Activated naive CD4-positive, alpha-beta T cell treated with anti-CD3 and anti-CD28 coated beads for 36 hours (primary cell): ENCODE measurements at regions not wholly inside any gene's neighbourhood (a gene's known extent, or its start where the extent isn't known, plus 50 kb on each side); places are given as distances from the start of the nearest gene placed in this dataset.
"Not testable (repeated sequence)": the region's sequence is repeated elsewhere in the genome, so short reads cannot be mapped to it uniquely, and the experiment has no call there.

Experiments
- CTCF ChIA-PET: fragments of 350-600 bp; sonication (Branson Sonifier 250); formaldehyde crosslinking; loops from one replicate; lab custom pipeline; 2021; ENCODE audit warnings: antibody characterized with exemption; lab: Charles Lee
- DNase-seq: peaks from one replicate; pipeline ENCODE4 v3.0.0-alpha.2; 2020
- H3K27ac Mint-ChIP-seq: one replicate; pipeline ENCODE4 v1.8.0; 2021; ENCODE audit warnings: mild to moderate bottlenecking, mixed read lengths
- H3K27me3 Mint-ChIP-seq: one replicate; pipeline ENCODE4 v1.8.0; 2021; ENCODE audit warnings: low read depth, mixed read lengths
- H3K36me3 Mint-ChIP-seq: one replicate; pipeline ENCODE4 v1.8.0; 2021; ENCODE audit warnings: low read depth, mixed read lengths
- H3K4me1 Mint-ChIP-seq: one replicate; pipeline ENCODE4 v1.8.0; 2021; ENCODE audit warnings: low read depth, mixed read lengths
- H3K4me3 Mint-ChIP-seq: one replicate; pipeline ENCODE4 v1.8.0; 2021; ENCODE audit warnings: mild to moderate bottlenecking, moderate library complexity, mixed read lengths
- H3K9me3 Mint-ChIP-seq: one replicate; pipeline ENCODE4 v1.8.0; 2021; ENCODE audit warnings: mixed read lengths
- intact Hi-C: fragments of 100-400 bp; cut with micrococcal nuclease; formaldehyde crosslinking; loops from one replicate; pipeline ENCODE4 v1.15.1; 2023

DNA sequence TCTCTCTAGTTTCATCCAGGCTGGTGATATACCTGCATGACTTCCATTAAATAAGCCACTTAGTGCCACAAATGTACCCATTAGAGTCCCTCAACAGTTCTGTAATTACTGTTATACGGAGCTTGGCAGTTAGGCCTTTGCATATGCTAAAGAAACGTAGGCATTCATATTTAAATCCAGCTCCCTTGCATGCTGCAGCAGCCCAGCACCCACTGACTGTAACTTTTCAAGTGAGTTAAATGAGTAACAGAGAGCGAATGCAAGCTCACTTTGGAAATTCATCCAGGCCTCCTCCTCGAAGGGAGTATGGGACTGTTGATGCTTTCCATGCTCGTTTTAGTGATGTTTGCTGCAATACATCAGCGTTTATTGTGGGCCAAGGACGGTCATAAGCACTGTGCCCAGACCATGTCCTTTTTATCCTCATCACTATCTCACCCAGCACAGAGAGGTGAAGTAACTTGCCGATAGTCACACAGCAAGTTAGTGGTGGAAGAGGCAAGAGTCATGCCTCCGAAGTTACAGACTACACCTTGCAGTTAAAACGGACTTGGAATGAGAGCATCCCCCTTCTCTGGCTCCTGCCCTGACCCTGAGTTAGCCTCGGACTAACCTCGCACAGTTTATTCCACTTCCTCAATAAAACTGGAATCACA, 179.4 kb upstream of the PDE10A start:
- DNase-seq: no peak
- intact Hi-C loops: no loop called here
- H3K27ac Mint-ChIP-seq: no peak overlapping the region
- H3K27me3 Mint-ChIP-seq: peaks cover 42% of the 10 kb centered on the region
- CTCF ChIA-PET: interaction anchor here (0.5 to 1.1 kb wide), 3 partner anchors 8 to 280 kb away, joined by 3 to 6 read pairs (median 3); no protein-coding TSS in a partner anchor
- no peaks in the 10 kb centered on the region for H3K4me1 Mint-ChIP-seq
- no peaks in the 10 kb centered on the region for H3K9me3 Mint-ChIP-seq
- H3K36me3 Mint-ChIP-seq: no peaks in the 10 kb centered on the region
- no peak overlapping the region for H3K4me3 Mint-ChIP-seq

- H3K4me3 Mint-ChIP-seq: no peak overlapping the region
- DNase-seq: no peak
- H3K9me3 Mint-ChIP-seq: no peaks in the 10 kb centered on the region
- H3K36me3 Mint-ChIP-seq: no peaks in the 10 kb centered on the region
- no peaks in the 10 kb centered on the region for H3K4me1 Mint-ChIP-seq
- peaks cover 35% of the 10 kb centered on the region for H3K27me3 Mint-ChIP-seq
- CTCF ChIA-PET: interaction anchor here (0.8 to 1.1 kb wide), 2 partner anchors 9 to 112 kb away, joined by 3 to 6 read pairs; no protein-coding TSS in a partner anchor
- no peak overlapping the region for H3K27ac Mint-ChIP-seq
- intact Hi-C loops: no loop called here
Observed at GRCh38 chr6:165841153-165841558, 178.1 kb upstream of the PDE10A start.

GRCh38 chr6:165837948-165838745, 175.1 kb upstream of the PDE10A start:
- Mint-ChIP-seq H3K4me1 (no peaks in the 10 kb centered on the region), H3K36me3 (no peaks in the 10 kb centered on the region), H3K27me3 (peaks cover 30% of the 10 kb centered on the region), H3K9me3 (no peaks in the 10 kb centered on the region), H3K27ac (no peak overlapping the region), H3K4me3 (no peak overlapping the region)
- DNase-seq: no peak
- CTCF ChIA-PET: interaction anchor here (0.6 kb wide), 1 partner anchor 329 kb away, joined by 4 read pairs; the partner anchor contains the start of gene TBXT
- intact Hi-C loops: no loop called here

- H3K9me3 Mint-ChIP-seq, H3K36me3 Mint-ChIP-seq, intact Hi-C loops, H3K4me3 Mint-ChIP-seq, H3K27ac Mint-ChIP-seq, DNase-seq: not testable (repeated sequence)
- peaks cover 10% of the 10 kb centered on the region for H3K4me1 Mint-ChIP-seq
- peaks cover 27% of the 10 kb centered on the region for H3K27me3 Mint-ChIP-seq
- CTCF ChIA-PET: interaction anchor here (0.6 kb wide), 1 partner anchor 397 kb away, joined by 3 read pairs; no protein-coding TSS in a partner anchor
Observed at GRCh38 chr6:165836648-165837047, 173.6 kb upstream of the PDE10A start.

DNA sequence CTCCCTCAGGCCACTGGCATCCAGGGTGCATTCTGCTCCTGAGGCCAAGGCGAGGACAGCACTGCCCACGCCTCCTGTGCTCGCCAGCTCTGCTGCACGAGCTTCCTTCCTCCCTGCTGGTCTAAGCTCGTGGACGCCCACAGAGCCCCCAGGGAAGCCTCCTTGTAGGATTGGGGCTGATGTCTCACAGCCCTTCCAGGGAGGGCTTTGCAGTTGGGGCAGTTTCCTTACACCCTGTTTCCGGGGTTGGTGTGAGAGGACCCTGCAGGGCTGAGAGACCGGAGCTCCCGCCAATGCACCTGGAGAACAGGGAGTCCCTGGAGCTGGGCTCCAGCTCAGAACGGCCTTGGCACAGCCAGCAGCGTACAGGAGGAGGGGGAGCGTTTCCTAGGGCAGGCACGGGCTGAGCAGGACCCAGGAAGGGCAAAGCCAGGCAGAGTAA, 172.4 kb upstream of the PDE10A start:
- Mint-ChIP-seq H3K9me3 (no peaks in the 10 kb centered on the region), H3K4me1 (peaks cover 11% of the 10 kb centered on the region), H3K36me3 (no peaks in the 10 kb centered on the region), H3K27me3 (peaks cover 26% of the 10 kb centered on the region), H3K27ac (no peak overlapping the region), H3K4me3 (no peak overlapping the region)
- no peak for DNase-seq
- intact Hi-C loops: no loop called here
- CTCF ChIA-PET: no interaction called here

- intact Hi-C loops: no loop called here
Observed at GRCh38 chr6:165834613-165835259, 171.7 kb upstream of the PDE10A start.

DNA sequence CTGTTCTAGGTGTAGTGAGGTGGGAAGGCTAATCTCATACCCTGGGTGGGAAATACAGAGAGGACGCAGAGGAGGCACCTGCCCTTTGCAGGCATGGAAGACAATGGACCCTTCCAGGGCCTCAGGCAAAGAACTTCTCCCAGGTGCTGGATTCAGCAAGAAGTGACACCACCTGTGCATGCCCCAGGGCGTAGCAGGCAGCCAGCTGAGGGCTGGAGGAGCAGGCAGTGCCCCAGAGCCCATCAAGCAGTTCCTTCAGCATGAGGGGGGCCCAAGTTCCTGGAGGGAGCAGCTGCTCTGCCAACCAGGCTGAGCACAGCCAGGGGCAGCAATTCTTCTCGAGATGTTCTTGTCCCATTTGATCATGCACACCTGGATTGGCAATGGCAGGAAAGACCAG, 170.3 kb upstream of the PDE10A start:
- CTCF ChIA-PET: no interaction called here
- Mint-ChIP-seq H3K27ac (no peak overlapping the region), H3K27me3 (peaks cover 24% of the 10 kb centered on the region), H3K9me3 (no peaks in the 10 kb centered on the region), H3K4me1 (peaks cover 11% of the 10 kb centered on the region), H3K36me3 (no peaks in the 10 kb centered on the region), H3K4me3 (no peak overlapping the region)
- DNase-seq: no peak
- intact Hi-C loops: no loop called here

More at GRCh38 chr6:165834613-165835259, 171.7 kb upstream of the PDE10A start:
- Mint-ChIP-seq H3K9me3 (no peaks in the 10 kb centered on the region), H3K4me3 (no peak overlapping the region), H3K27me3 (peaks cover 24% of the 10 kb centered on the region), H3K4me1 (peaks cover 11% of the 10 kb centered on the region), H3K27ac (no peak overlapping the region), H3K36me3 (no peaks in the 10 kb centered on the region)
- no peak for DNase-seq
- CTCF ChIA-PET: no interaction called here

GRCh38 chr6:165831812-165832510, 168.9 kb upstream of the PDE10A start:
- Mint-ChIP-seq H3K9me3 (no peaks in the 10 kb centered on the region), H3K36me3 (no peaks in the 10 kb centered on the region), H3K27ac (no peak overlapping the region), H3K4me1 (peaks cover 11% of the 10 kb centered on the region), H3K4me3 (no peak overlapping the region), H3K27me3 (peaks cover 24% of the 10 kb centered on the region)
- intact Hi-C loops: no loop called here
- CTCF ChIA-PET: interaction anchor here (0.7 kb wide), 1 partner anchor 992 kb away, joined by 3 read pairs; no protein-coding TSS in a partner anchor
- DNase-seq: no peak

DNA sequence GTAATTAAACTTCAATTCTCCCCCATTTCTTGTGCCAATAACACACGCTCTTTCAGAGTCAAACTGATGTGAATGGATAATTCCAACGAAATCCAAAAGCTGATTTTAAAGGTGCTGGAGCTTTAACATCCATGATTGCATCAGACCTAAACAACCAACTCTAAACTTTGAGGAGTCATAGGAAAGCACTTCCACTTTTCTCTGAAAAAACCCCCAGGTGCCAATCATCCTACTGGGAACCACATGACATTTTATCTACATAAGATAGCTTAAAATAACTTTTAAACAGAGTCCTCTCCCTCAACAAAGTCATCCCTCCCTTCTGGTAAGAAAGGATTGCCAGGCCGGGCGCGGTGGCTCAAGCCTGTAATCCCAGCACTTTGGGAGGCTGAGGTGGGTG, 167.7 kb upstream of the PDE10A start:
- no peak overlapping the region for H3K27ac Mint-ChIP-seq
- H3K4me3 Mint-ChIP-seq: no peak overlapping the region
- intact Hi-C loops: no loop called here
- CTCF ChIA-PET: no interaction called here
- H3K27me3 Mint-ChIP-seq: peaks cover 24% of the 10 kb centered on the region
- H3K36me3 Mint-ChIP-seq: no peaks in the 10 kb centered on the region
- peaks cover 11% of the 10 kb centered on the region for H3K4me1 Mint-ChIP-seq
- no peaks in the 10 kb centered on the region for H3K9me3 Mint-ChIP-seq
- DNase-seq: no peak

DNA sequence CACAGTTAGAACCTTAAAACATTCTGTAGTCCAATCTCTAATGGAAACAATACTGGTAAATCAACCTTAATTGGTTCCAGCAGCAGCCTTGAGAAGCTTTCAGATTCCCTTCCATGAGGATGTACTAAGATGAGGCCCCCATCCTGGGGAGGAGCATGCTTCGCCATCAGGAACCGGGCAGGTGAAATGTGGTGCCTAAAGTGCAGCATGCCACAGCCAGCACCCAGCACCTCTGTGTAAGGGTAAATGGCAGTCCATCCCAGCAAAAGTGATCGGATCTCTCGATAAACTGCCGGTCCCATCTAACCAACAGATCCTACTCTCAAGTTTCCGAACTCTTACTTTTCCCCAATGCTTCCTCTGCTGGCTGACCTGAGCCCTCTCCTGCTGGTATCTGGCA, 166.3 kb upstream of the PDE10A start:
- Mint-ChIP-seq H3K27ac (no peak overlapping the region), H3K9me3 (no peaks in the 10 kb centered on the region), H3K4me3 (no peak overlapping the region), H3K4me1 (peaks cover 11% of the 10 kb centered on the region), H3K27me3 (peaks cover 20% of the 10 kb centered on the region), H3K36me3 (no peaks in the 10 kb centered on the region)
- no peak for DNase-seq
- intact Hi-C loops: no loop called here
- CTCF ChIA-PET: no interaction called here

DNA sequence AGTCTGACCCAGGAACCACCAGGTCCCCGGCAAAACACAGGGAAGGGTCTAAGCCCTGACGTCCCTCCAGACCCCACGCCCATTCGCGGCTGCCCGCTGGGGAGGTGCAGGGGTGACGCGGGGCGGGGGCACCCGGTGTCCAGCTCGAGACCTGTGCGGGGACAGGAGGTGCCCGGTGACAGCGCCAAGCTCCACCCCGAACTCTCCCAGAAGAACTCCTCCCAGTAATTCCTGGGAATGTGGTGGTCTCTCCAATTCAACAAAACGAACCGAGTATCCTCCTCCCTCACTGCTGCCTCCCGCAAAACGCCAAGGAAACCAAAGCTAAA, 164.1 kb upstream of the PDE10A start:
- no peaks in the 10 kb centered on the region for H3K9me3 Mint-ChIP-seq
- H3K27ac Mint-ChIP-seq: no peak overlapping the region
- intact Hi-C loops: no loop called here
- no peaks in the 10 kb centered on the region for H3K36me3 Mint-ChIP-seq
- H3K4me3 Mint-ChIP-seq: no peak overlapping the region
- H3K4me1 Mint-ChIP-seq: peaks cover 4% of the 10 kb centered on the region
- CTCF ChIA-PET: no interaction called here
- peaks cover 11% of the 10 kb centered on the region for H3K27me3 Mint-ChIP-seq
- no peak for DNase-seq
